ENCODE measurements at regions not wholly inside any gene's neighbourhood (a gene's known extent, or its start where the extent isn't known, plus 50 kb on each side); places are given as distances from the start of the nearest gene placed in this dataset.

- no peak overlapping the region for H3K4me3 ChIP-seq (ENCODE audit: low read length)
- TF ChIP-seq, protein P1, sequence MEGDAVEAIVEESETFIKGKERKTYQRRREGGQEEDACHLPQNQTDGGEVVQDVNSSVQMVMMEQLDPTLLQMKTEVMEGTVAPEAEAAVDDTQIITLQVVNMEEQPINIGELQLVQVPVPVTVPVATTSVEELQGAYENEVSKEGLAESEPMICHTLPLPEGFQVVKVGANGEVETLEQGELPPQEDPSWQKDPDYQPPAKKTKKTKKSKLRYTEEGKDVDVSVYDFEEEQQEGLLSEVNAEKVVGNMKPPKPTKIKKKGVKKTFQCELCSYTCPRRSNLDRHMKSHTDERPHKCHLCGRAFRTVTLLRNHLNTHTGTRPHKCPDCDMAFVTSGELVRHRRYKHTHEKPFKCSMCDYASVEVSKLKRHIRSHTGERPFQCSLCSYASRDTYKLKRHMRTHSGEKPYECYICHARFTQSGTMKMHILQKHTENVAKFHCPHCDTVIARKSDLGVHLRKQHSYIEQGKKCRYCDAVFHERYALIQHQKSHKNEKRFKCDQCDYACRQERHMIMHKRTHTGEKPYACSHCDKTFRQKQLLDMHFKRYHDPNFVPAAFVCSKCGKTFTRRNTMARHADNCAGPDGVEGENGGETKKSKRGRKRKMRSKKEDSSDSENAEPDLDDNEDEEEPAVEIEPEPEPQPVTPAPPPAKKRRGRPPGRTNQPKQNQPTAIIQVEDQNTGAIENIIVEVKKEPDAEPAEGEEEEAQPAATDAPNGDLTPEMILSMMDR (conservative IDR thresholded peaks at IDR 0.05; ENCODE audit: low read depth, low read length) = no peak
- no peak for DNase-seq (ENCODE audit: low read depth)
Measured at GRCh38 chr19:5397804-5398692, 57.2 kb upstream of the ZNRF4 start.

DNA sequence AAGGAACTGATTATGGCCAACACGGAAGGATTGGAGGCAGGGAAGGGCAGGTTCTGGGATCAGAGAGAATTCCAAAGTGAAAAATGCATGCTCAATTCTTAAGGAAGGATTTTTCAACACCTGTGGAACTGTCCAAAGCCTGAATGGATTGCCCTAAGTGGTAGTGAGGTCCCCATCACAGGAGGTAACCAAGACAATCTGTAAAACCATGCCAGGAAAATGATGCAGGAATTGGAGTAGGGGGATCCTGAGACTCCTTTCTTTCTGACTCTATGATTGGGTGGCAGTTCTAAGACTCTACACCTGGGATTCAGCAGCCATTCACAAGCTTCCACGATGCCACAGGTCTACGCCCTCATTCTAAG is 56.5 kb upstream of the ZNRF4 start:
- H3K4me3 ChIP-seq (ENCODE audit: low read length) = no peak overlapping the region
- no peak for DNase-seq (ENCODE audit: low read depth)
- TF ChIP-seq, protein P1 (conservative IDR thresholded peaks at IDR 0.05; ENCODE audit: low read depth, low read length) = no peak

GRCh38 chr19:5403968-5404640 is 51.1 kb upstream of the ZNRF4 start:
- DNase-seq (ENCODE audit: low read depth) = peak; percentile 39
- no peak overlapping the region for H3K4me3 ChIP-seq (ENCODE audit: low read length)
- TF ChIP-seq, protein P1 (conservative IDR thresholded peaks at IDR 0.05; ENCODE audit: low read depth, low read length) = no peak
